ENCODE measurements at regions not wholly inside any gene's neighbourhood (a gene's known extent, or its start where the extent isn't known, plus 50 kb on each side); places are given as distances from the start of the nearest gene placed in this dataset.

DNA sequence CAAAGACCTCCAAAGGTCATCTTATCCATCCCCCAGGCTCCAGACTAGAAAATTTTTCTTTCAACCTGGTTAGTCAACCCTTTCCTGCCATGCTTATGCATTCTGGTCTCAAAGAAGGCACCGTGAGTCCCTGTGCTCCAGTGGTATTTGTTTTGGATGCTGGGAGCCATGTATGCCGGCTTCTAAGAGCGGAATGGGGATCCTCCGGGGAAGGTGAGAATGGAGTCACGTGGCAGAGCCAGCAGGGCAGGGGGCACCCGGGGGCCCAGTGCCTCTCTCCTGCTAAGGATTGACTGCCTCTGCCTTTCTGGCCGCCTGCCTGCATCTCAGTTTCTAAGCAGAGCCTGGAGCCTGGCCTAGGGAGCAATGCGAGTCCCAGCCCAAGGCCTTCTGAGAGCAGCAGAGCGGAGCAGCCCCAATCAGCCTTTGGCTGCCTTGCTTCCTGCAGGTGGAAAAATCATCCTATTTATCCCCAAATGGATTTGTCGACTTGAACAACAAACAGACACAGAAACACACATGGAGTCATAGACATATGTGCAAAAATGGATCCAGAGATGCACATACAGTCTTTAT is 141.0 kb downstream of the PJA1 start:
- ATAC-seq (no peak), DNase-seq (no peak)
- Histone ChIP-seq H3K9me3 (no peaks in the 10 kb centered on the region), H3K4me3 (no peak overlapping the region), H3K4me1 (ENCODE audit: low read depth) (peaks cover 6% of the 10 kb centered on the region), H3K36me3 (ENCODE audit: low read depth) (no peaks in the 10 kb centered on the region)
- intact Hi-C loops (cut with DNase I, micrococcal nuclease), result no loop called here
- TF ChIP-seq, protein P1, sequence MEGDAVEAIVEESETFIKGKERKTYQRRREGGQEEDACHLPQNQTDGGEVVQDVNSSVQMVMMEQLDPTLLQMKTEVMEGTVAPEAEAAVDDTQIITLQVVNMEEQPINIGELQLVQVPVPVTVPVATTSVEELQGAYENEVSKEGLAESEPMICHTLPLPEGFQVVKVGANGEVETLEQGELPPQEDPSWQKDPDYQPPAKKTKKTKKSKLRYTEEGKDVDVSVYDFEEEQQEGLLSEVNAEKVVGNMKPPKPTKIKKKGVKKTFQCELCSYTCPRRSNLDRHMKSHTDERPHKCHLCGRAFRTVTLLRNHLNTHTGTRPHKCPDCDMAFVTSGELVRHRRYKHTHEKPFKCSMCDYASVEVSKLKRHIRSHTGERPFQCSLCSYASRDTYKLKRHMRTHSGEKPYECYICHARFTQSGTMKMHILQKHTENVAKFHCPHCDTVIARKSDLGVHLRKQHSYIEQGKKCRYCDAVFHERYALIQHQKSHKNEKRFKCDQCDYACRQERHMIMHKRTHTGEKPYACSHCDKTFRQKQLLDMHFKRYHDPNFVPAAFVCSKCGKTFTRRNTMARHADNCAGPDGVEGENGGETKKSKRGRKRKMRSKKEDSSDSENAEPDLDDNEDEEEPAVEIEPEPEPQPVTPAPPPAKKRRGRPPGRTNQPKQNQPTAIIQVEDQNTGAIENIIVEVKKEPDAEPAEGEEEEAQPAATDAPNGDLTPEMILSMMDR (IDR thresholded peaks at IDR 0.05), result no peak

GRCh38 chrX:69022430-69022829 is 142.8 kb downstream of the PJA1 start:
- H3K36me3 ChIP-seq (ENCODE audit: low read depth), result no peaks in the 10 kb centered on the region
- TF ChIP-seq, protein P1 (IDR thresholded peaks at IDR 0.05), result no peak
- DNase-seq, result no peak
- peaks cover 6% of the 10 kb centered on the region for H3K4me1 ChIP-seq (ENCODE audit: low read depth)
- no peak for ATAC-seq
- intact Hi-C loops (cut with DNase I, micrococcal nuclease), result no loop called here
- no peak overlapping the region for H3K4me3 ChIP-seq
- H3K9me3 ChIP-seq, result no peaks in the 10 kb centered on the region

- Histone ChIP-seq H3K9me3 (no peaks in the 10 kb centered on the region), H3K4me3 (no peak overlapping the region), H3K36me3 (ENCODE audit: low read depth) (no peaks in the 10 kb centered on the region), H3K4me1 (ENCODE audit: low read depth) (peaks cover 6% of the 10 kb centered on the region)
- TF ChIP-seq, protein P1 (IDR thresholded peaks at IDR 0.05), result no peak
- intact Hi-C loops (cut with DNase I, micrococcal nuclease), result no loop called here
- ATAC-seq (peak; percentile 42), DNase-seq (no peak)
Measured at GRCh38 chrX:69021141-69021960, 143.9 kb downstream of the PJA1 start.

DNA sequence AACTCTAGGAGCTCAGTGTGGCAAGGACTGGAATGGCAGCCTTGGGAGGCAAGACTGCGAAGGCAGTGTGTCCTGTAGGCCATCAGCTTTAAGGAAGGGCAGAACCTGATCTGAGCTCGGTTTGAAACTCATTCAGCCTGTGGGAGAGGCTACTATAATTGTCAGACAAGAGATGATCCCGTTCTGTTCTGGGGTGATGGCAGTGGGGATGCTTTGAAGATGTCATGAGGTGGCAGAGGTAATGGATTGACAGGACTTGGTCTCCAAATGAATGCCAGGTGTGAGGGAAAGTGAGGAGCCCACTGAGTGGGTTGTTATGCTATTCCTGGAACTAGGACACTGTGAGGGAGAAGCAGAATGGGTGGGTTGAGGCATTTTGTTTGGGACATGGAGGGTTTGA is 144.9 kb downstream of the PJA1 start:
- no peaks in the 10 kb centered on the region for H3K9me3 ChIP-seq
- TF ChIP-seq, protein P1 (IDR thresholded peaks at IDR 0.05), result no peak
- intact Hi-C loops (cut with DNase I, micrococcal nuclease), result no loop called here
- H3K4me3 ChIP-seq, result no peak overlapping the region
- H3K4me1 ChIP-seq (ENCODE audit: low read depth), result peaks cover 6% of the 10 kb centered on the region
- no peaks in the 10 kb centered on the region for H3K36me3 ChIP-seq (ENCODE audit: low read depth)
- ATAC-seq (no peak), DNase-seq (no peak)

- TF ChIP-seq, protein P1 (IDR thresholded peaks at IDR 0.05), result no peak
- DNase-seq (no peak), ATAC-seq (no peak)
- Histone ChIP-seq H3K9me3 (no peaks in the 10 kb centered on the region), H3K4me1 (ENCODE audit: low read depth) (no peaks in the 10 kb centered on the region), H3K4me3 (no peak overlapping the region), H3K36me3 (ENCODE audit: low read depth) (no peaks in the 10 kb centered on the region)
- intact Hi-C loops (cut with DNase I, micrococcal nuclease), result no loop called here
Measured at GRCh38 chrX:69019073-69019890, 146.0 kb downstream of the PJA1 start.

All from mucosa of descending colon (tissue), 3 donors.